ENCODE measurements at regions not wholly inside any gene's neighbourhood (a gene's known extent, or its start where the extent isn't known, plus 50 kb on each side); places are given as distances from the start of the nearest gene placed in this dataset.

DNA sequence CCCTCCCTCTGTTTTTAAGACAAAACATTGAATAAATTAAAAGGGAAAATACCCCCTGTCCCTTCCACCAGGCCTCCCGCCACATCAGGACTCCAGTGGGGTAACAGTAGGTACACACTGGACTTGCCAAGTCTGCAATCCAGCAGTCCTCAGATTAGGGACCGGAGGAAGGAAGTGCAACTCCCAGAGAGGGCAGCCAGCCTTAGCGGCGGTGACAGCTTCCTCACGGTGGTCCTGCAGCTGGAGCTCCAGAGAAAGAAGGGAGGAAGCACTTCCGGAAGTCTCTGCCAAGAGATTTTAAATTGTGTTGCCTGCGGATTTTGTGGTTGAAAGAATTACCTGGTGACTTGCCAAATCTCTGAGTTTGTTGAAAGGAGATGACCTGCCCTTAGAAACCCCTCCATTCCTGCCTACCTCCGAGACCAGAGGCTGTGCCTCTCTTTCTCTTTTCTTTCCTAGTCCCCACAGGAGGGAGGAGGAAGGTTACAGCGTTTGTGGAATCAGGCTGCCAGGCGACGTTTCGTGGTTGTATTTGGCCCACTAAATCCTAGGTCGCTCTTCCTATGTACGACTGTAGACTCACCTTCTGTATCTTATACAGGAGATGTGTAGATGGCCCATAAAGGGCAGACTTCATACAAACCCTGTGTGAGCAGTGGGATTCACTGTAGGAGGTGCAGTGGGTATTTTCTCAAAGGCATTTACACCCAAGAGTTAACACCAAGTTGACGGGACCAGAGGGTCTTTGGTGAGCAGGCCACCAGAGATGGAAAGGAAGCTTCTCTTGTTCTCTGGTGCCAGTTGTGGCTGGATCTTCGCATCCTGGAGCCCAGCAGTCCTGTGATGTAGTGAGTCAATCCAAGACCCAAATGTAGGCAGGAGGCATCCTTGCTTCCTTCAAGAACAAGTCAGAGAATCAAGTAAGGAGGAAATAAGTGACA is 77.9 kb downstream of the INSIG1 start:
- TF ChIP-seq CTCF (IDR thresholded peaks at IDR 0.05) (no peak), POLR2A (IDR thresholded peaks at IDR 0.05) (no peak)
